ENCODE measurements at regions not wholly inside any gene's neighbourhood (a gene's known extent, or its start where the extent isn't known, plus 50 kb on each side); places are given as distances from the start of the nearest gene placed in this dataset.

- TF ChIP-seq GATA2 (IDR thresholded peaks at IDR 0.05; ENCODE audit: low read depth, low read length) (no peak), GATA3 (IDR thresholded peaks at IDR 0.05; ENCODE audit: low read depth, low read length) (no peak)
Measured at GRCh38 chr7:387132-388022, 97.4 kb downstream of the FOXL3 start.
